ENCODE measurements at regions not wholly inside any gene's neighbourhood (a gene's known extent, or its start where the extent isn't known, plus 50 kb on each side); places are given as distances from the start of the nearest gene placed in this dataset.
A peak's percentile ranks its signal among the peaks of the same experiment; 100 is the strongest.

DNA sequence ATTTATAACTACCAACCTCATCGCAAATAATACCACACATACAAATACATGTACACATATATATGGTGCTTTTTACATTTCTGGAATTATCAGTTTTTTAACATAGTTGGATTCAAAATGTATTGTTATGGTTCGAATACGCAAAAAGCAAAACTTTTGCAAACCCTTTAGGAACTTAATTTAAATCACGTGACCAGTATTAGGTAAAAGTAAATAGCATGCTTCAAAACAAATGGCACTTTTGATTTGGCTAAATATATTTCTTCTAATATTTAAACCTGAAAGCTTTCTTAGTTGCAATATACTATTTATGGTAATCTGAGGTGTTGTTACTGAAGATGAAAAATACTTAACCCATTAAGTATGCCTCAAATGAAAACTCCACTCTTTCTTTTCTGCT, 341.4 kb downstream of the C4orf33 start:
- H3K27ac ChIP-seq, result no peak overlapping the region
- no peak for TF ChIP-seq Cebpa-rat (IDR thresholded peaks at IDR 0.05)
- H3K4me3 ChIP-seq, result no peak overlapping the region
- H3K27me3 ChIP-seq, result no peaks in the 10 kb centered on the region
- H3K4me2 ChIP-seq, result no peak overlapping the region
- H4K20me1 ChIP-seq, result no peaks in the 10 kb centered on the region
- H3K9me3 ChIP-seq (replicated peaks in 1 of 11), result no peaks in the 10 kb centered on the region
- H3K4me1 ChIP-seq, result no peaks in the 10 kb centered on the region
- H3K9ac ChIP-seq, result no peak overlapping the region
- no peaks in the 10 kb centered on the region for H3K36me3 ChIP-seq

DNA sequence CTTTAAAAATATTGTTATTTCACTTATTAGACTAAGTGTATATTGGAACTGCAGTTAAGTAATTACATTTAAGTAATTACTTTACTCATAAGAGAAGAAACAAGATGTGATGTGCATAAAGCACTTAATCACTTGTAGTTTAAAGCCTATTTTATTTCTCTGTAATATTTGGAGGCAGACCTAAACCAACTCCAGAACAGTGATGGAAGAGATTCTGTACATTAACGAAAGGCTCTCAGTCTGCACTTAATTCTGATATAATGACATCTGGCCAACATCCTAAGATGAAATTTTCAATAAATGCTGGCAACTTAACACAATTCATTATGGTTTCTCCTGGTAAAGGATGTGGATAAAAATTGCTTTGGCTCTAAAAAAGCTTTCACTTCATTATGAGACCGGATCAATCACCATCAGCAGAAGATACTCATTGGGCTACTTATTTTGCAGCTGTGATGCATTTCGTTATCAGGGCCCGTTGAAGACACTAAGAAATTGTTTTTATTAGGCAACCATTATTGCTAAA, 342.6 kb downstream of the C4orf33 start:
- H3K4me2 ChIP-seq, result no peak overlapping the region
- no peak for TF ChIP-seq Cebpa-rat (IDR thresholded peaks at IDR 0.05)
- H3K4me3 ChIP-seq, result no peak overlapping the region
- H3K9ac ChIP-seq, result no peak overlapping the region
- H3K9me3 ChIP-seq (replicated peaks in 1 of 11), result no peaks in the 10 kb centered on the region
- H3K36me3 ChIP-seq, result no peaks in the 10 kb centered on the region
- H3K4me1 ChIP-seq, result no peaks in the 10 kb centered on the region
- H3K27ac ChIP-seq, result no peak overlapping the region
- H3K27me3 ChIP-seq, result no peaks in the 10 kb centered on the region
- H4K20me1 ChIP-seq, result no peaks in the 10 kb centered on the region

DNA sequence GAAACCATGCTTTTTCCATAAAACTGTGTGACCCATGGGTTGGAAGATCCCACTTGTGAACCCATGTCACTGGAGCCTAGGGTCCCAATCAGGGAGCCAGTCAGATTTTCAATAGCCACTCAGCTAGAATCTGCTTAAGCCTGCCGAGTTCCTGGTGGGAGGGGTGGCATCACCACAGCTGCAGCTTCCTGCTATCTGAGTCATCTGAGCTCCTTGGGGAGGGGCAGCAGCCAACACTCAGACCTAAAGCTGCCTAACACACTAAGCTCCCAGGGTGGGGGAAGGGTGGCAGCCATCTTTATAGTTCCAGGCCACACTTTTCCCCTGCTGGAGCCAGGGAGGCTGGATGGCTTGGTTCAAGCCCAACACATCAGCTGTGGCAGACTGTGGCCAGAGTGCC, 350.1 kb downstream of the C4orf33 start:
- Histone ChIP-seq H3K27ac (no peak overlapping the region), H3K9ac (no peak overlapping the region), H3K9me3 (replicated peaks in 1 of 11) (peaks cover 0 to 12% (median 3%) of the 10 kb centered on the region in 11 experiments; a peak in 5 of 22 replicates), H3K4me3 (no peak overlapping the region), H3K4me2 (peak overlapping the region in 3 of 11 experiments; percentile 4 to 11 (median 8); a peak in 1 of 22 replicates), H3K4me1 (peaks cover 0 to 5% (median 0%) of the 10 kb centered on the region in 10 experiments; a peak in 2 of 20 replicates), H3K27me3 (no peaks in the 10 kb centered on the region), H3K36me3 (no peaks in the 10 kb centered on the region), H4K20me1 (no peaks in the 10 kb centered on the region)
- no peak for TF ChIP-seq Cebpa-rat (IDR thresholded peaks at IDR 0.05)

- Histone ChIP-seq H3K36me3 (no peaks in the 10 kb centered on the region), H3K9ac (no peak overlapping the region), H3K27ac (no peak overlapping the region), H3K27me3 (no peaks in the 10 kb centered on the region), H4K20me1 (no peaks in the 10 kb centered on the region), H3K9me3 (replicated peaks in 1 of 11) (no peaks in the 10 kb centered on the region; a peak in 1 of 22 replicates), H3K4me1 (no peaks in the 10 kb centered on the region), H3K4me2 (no peak overlapping the region), H3K4me3 (no peak overlapping the region)
- TF ChIP-seq Cebpa-rat (IDR thresholded peaks at IDR 0.05), result no peak
These were observed 357.7 kb downstream of the C4orf33 start for GRCh38 chr4:129453524-129454200.

DNA sequence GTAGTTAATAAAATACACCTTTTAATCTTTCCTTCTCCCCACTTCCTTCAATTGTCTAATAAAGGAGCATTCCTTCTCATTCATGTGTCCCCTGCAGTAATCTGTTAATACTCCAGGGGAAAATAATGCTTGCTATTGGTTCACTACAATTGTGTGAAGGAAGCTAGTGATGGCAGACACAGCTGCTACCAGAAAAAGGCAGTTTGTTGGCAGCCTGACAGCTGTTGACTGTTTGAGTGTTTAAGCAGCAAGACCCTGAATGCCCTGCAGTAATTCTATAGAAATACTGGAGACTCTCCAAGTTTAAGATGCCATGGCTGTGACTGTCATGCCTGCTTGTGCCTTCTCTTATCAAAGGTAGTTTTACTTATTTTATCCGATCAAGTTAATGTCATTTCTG, 359.5 kb downstream of the C4orf33 start:
- H4K20me1 ChIP-seq, result no peaks in the 10 kb centered on the region
- H3K4me2 ChIP-seq, result no peak overlapping the region
- no peaks in the 10 kb centered on the region for H3K27me3 ChIP-seq
- H3K4me3 ChIP-seq, result no peak overlapping the region
- H3K27ac ChIP-seq, result no peak overlapping the region
- H3K9ac ChIP-seq, result no peak overlapping the region
- no peaks in the 10 kb centered on the region for H3K36me3 ChIP-seq
- H3K9me3 ChIP-seq (replicated peaks in 1 of 11), result no peaks in the 10 kb centered on the region
- no peak for TF ChIP-seq Cebpa-rat (IDR thresholded peaks at IDR 0.05)
- no peaks in the 10 kb centered on the region for H3K4me1 ChIP-seq

DNA sequence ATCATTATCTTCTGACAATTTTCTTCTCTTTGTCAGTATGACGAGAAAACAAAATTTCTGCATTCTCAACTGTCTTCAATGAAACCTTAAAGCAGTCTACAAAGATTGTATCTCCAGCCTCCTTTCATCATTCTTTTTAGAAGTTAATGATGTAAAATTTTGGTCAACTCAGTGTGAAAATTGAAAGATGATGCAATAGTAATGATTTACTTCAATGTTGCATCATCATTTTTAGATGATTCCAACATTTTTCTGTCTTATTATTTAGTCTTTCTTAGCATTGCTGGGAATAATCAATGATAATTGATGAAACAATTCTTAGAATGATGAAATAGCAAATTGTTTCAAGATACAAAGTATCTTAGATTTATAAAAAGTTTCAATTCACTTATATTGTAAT, 372.7 kb downstream of the C4orf33 start:
- TF ChIP-seq Cebpa-rat (IDR thresholded peaks at IDR 0.05), result no peak
- H3K4me1 ChIP-seq, result no peaks in the 10 kb centered on the region
- H3K9ac ChIP-seq, result no peak overlapping the region

DNA sequence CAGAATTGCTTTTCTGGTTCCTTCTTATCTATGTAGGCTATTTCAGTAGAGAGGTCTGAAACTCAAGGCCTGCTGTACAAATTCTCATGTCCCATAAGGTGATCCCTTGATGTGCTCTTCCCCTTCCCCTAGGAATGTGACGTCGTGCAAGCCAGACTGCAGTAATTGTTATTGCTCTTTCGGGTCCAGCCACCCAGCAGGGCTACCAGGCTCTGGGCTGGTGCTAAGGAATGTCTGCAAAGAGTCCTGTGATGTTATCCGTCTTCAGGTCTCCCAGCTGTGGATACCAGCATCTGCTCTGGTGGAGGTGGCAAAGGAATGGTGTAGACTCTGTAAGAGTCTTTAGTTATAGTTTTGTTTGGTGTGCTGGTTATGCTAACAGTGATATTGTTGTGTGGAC, 378.7 kb downstream of the C4orf33 start:
- H3K9me3 ChIP-seq (replicated peaks in 1 of 11), result peaks cover 0 to 18% (median 12%) of the 10 kb centered on the region in 11 experiments; a peak in 14 of 22 replicates
- H3K4me1 ChIP-seq, result no peaks in the 10 kb centered on the region
- no peak overlapping the region for H3K9ac ChIP-seq
- TF ChIP-seq Cebpa-rat (IDR thresholded peaks at IDR 0.05), result no peak
- H3K4me3 ChIP-seq, result no peak overlapping the region
- no peaks in the 10 kb centered on the region for H4K20me1 ChIP-seq
- H3K36me3 ChIP-seq, result no peaks in the 10 kb centered on the region
- no peak overlapping the region for H3K27ac ChIP-seq
- no peak overlapping the region for H3K4me2 ChIP-seq
- no peaks in the 10 kb centered on the region for H3K27me3 ChIP-seq

More for the DNA sequence above, 372.7 kb downstream of the C4orf33 start:
- H3K4me3 ChIP-seq, result no peak overlapping the region
- no peaks in the 10 kb centered on the region for H4K20me1 ChIP-seq
- H3K27me3 ChIP-seq, result no peaks in the 10 kb centered on the region
- no peak overlapping the region for H3K4me2 ChIP-seq
- H3K9me3 ChIP-seq (replicated peaks in 1 of 11), result no peaks in the 10 kb centered on the region
- H3K27ac ChIP-seq, result no peak overlapping the region
- H3K36me3 ChIP-seq, result no peaks in the 10 kb centered on the region

GRCh38 chr4:129481107-129481506, 385.2 kb downstream of the C4orf33 start:
- H3K4me3 ChIP-seq, result no peak overlapping the region
- H3K9ac ChIP-seq, result no peak overlapping the region
- H3K4me2 ChIP-seq, result no peak overlapping the region
- no peak for TF ChIP-seq Cebpa-rat (IDR thresholded peaks at IDR 0.05)
- no peaks in the 10 kb centered on the region for H3K36me3 ChIP-seq
- no peaks in the 10 kb centered on the region for H3K4me1 ChIP-seq
- H4K20me1 ChIP-seq, result no peaks in the 10 kb centered on the region
- H3K9me3 ChIP-seq (replicated peaks in 1 of 11), result 0 out of 22 replicates have a peak, but pooled peaks cover 0 to under 1% (median 0%) of the 10 kb centered on the region in 11 experiments
- no peak overlapping the region for H3K27ac ChIP-seq
- H3K27me3 ChIP-seq, result no peaks in the 10 kb centered on the region

DNA sequence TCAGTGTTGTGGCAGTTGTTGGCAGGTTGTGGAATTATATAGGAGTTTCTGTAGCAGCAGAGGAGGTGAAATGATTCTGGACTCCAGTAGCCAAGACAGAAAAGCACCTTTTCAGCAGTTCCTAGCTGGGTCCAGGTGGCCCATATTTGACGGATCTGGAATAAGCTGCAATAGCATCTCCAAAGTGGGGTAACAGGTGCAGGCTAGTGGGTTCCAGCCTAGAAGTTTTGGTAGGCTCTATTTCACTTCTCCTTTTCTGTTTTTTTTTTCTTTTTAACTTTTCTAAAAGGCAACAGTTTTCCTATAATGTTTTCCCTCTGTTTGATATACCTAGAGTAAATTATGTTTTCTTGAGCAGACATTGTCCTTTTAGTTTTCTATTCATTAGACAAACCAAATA, 392.5 kb downstream of the C4orf33 start:
- no peak for TF ChIP-seq Cebpa-rat (IDR thresholded peaks at IDR 0.05)
- Histone ChIP-seq H3K27me3 (no peaks in the 10 kb centered on the region), H3K36me3 (no peaks in the 10 kb centered on the region), H3K4me1 (no peaks in the 10 kb centered on the region), H4K20me1 (no peaks in the 10 kb centered on the region), H3K4me2 (no peak overlapping the region), H3K4me3 (no peak overlapping the region), H3K9me3 (replicated peaks in 1 of 11) (no peaks in the 10 kb centered on the region), H3K9ac (no peak overlapping the region), H3K27ac (no peak overlapping the region)

GRCh38 chr4:129490516-129490915, 394.6 kb downstream of the C4orf33 start:
- no peaks in the 10 kb centered on the region for H3K9me3 ChIP-seq (replicated peaks in 1 of 11)
- H3K4me1 ChIP-seq, result no peaks in the 10 kb centered on the region
- no peak for TF ChIP-seq Cebpa-rat (IDR thresholded peaks at IDR 0.05)
- H3K9ac ChIP-seq, result no peak overlapping the region
- no peak overlapping the region for H3K27ac ChIP-seq
- no peak overlapping the region for H3K4me3 ChIP-seq
- no peak overlapping the region for H3K4me2 ChIP-seq
- no peaks in the 10 kb centered on the region for H3K27me3 ChIP-seq
- no peaks in the 10 kb centered on the region for H4K20me1 ChIP-seq
- H3K36me3 ChIP-seq, result no peaks in the 10 kb centered on the region

Measured in BLaER1 treated with 17β-estradiol and CSF1 and Interleukin-3, amounts not matched to agents 10 nM and 100 nM (cell line).